HG03175 (cell line): ENCODE measurements at regions not wholly inside any gene's neighbourhood (a gene's known extent, or its start where the extent isn't known, plus 50 kb on each side); places are given as distances from the start of the nearest gene placed in this dataset.

Source experiments
- ATAC-seq: cut with Tn5 transposase; IDR thresholded peaks from one replicate; pipeline ENCODE4 v1.9.1; 2021; ENCODE audit warnings: mild to moderate bottlenecking, moderate library complexity; ENCODE audit not compliant: unreplicated experiment

GRCh38 chr7:123401295-123401694 is 133.1 kb downstream of the IQUB start:
- ATAC-seq: no peak

DNA sequence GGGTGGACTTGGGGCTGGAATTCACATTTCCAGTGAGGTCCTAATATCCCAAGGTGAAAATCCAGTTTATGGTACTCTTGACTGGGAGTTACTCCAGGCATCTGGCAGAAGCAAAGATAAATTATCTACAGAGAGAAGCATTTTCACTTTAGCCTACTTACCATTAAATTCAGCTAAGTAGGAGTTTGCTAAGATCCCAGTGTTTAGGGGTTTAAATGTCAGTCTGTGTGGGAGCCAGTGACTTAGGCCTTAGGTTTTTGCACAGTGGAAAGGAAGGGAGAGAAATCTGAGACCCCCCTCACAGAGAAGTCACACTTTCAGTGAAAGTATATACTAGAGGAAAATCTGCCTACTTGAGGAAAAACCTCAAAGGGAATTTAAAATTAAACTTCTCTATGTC is 134.2 kb downstream of the IQUB start:
- no peak for ATAC-seq

- ATAC-seq: no peak
Observed at GRCh38 chr7:123398921-123399320, 135.5 kb downstream of the IQUB start.

DNA sequence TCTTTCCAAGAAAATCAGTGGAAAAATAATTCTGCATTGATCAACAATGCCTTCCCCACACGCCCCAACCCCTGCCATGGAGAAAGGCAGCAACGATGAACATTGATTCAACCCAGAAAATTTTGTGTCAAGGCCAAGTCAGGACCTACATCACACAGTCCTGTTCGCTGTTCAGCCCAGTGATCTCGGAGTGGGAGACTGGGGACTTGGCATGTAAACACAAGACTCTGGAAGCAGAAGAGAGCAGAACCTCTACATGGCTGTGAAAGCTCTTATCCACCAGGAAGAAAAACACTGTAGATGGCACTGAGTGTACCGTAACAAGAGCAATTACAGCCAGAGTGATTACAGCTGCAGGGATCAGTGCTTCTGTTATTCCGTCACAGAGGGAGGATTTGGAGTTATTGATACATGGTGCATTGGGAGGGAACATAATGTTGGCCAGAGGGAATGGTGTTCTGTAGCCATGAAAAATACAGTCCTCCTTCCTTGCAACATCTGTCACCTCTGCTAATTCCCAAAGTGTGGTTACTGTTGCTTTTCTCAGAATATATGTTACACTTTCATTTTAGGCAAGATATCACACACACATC is 136.6 kb downstream of the IQUB start:
- no peak for ATAC-seq

DNA sequence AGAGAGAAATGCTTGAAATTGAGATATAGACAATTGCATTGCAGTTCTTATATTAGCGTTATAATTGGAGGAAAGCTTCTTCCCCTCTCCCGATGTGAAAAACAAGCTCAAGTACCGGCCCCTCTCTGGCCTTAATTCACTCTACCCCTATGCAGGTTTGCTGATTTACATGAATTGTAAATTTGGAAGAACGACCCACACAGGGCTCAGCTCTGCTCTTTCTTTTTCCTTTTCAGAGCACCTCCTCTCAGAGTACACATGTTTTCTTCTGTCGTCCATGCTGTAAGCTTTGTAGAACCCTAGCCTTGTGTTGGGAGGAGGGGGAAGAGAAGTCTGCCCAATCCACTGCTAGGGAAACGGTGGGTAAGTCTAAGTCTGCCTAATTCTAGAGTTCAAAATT is 140.8 kb downstream of the IQUB start:
- no peak for ATAC-seq

DNA sequence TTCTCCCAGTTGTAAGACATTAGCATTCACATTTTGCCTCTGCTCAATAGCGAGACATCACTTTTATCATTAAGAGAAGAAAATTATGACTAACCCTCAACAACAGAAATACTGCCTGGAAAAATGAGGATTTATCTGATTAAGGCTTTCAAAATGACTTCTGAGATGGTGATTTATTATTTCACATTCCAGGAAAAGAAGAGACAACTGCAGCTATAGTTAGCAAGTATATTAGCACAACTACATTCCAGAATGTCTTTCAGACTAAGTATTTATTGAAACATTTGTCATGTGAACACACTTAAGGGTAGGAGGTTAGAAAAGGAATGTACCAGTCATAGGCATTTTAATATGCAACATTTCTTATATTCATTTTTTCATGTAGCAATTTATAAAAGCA is 162.0 kb downstream of the IQUB start:
- no peak for ATAC-seq

GRCh38 chr7:123367484-123368122 is 166.8 kb downstream of the IQUB start:
- peak; percentile 94 for ATAC-seq

DNA sequence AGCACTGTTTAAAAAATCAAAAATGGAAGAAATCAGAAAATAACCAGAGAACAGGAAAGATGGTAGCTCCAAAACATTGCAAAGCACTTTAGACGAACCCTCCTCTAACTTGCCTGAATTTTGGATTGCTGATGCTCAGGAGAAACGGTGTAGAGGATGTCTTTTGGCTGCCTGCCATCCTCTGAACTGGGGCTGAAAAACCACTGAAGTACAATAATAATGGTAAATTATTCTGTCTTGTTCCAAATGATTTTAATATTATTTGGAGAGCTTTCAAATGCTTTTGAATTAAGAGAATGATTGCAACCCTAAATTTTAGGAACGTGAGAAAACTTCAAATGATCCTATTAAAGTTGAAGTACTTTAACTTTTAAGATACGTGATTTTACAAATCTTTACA is 167.3 kb upstream of the SLC13A1 start:
- ATAC-seq: no peak

DNA sequence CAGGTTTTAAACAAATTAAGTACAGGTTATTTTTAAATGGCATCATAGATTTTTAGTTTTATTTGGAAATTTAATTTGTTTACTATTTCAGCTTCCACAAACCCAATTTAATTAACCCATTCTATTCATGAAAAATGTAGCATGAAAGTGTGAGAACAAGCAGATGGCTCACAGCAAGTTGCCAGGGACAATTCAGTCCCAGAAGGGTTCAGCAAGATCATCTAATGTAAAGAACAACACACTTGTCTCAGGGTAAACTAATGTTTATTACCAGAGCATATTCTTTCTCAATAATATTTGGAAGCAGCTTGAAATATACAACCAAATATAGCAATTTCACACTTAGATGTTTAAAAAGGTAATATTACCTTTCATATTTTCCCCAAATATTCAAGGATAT is 166.9 kb upstream of the SLC13A1 start:
- no peak for ATAC-seq

DNA sequence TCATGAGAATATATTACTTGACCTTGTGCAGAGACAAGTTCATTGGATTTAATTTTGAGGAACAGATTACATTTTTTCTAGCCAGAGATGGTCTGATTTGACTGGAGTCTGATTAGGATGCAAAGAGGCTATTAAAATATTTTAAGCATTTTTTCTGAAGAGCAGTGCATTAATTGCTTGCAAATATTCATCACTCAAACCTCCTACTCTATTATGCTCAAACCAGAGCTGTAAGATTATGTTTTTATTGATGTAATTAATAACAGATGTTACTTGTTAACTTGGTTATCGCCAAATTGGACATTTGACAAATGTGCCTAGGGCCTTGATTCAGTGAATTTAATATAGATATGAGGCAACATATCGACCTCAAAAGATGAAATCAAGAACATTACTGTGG is 160.9 kb upstream of the SLC13A1 start:
- ATAC-seq: no peak

- peak; percentile 64 for ATAC-seq
Observed at GRCh38 chr7:123355576-123356190, 155.9 kb upstream of the SLC13A1 start.

- no peak for ATAC-seq
Observed at GRCh38 chr7:123352973-123353372, 153.2 kb upstream of the SLC13A1 start.

DNA sequence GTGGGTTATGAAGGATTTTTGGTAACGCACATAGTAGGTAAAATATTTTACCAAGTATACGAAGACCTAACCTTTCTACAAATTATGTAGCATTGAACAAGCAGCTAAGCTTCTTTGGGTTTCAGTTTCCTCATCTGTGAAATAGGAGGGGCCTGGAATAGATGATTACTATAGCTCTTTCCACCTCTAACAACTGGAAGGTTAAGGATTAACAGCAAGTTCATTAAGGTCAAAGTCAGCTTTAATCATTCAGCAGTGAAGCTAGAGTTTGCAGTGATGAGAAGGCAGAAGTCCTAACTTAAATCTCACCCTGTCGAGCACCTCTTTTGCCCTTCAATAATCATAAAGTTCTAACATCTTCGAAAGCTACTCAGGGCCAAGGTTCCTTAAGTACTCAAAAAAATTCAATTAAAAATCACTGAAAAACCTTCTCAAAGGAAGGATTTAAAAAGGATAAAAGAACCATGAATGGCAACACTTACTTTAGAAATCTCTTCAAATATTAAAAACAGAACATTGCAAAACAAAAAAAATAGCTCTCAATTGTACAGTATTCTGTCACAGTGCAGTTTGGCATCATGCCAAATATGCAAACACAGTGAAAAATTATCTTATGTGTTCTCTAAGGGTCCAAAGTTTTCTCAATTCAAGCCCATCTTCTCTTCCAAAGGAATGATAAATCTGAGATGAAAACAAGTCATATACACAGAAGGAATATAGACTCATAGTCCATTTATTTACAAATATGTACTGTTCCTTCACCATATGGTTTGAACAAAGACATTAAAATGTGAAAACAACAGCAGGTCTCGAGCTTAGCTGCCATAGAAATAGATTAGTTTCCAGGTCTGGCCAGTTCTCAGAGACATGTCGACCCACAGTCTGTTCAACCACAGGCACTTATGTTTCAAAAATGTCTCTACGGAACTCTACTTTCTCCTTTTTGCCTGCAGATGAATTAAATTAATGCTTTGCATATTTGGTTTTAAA is 152.0 kb upstream of the SLC13A1 start:
- no peak for ATAC-seq

DNA sequence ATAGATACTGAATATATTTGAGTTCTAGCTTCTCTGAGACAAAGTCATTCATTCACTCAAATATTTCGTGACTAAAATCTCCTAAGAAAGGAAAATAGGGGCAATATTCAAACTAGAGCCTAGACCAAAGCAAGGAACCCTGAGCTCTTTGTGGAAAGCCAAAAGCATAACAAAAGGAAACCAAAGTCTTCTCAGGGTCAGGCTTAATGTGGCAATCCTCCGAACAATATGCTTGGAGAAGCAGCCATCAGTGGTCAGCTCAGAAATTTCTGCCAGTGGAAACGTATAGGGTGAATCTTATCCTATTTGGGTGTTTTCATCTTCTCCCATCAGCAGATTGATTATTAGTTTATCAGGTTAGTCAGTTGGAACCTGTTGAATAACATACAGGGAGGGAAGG is 151.3 kb upstream of the SLC13A1 start:
- no peak for ATAC-seq

DNA sequence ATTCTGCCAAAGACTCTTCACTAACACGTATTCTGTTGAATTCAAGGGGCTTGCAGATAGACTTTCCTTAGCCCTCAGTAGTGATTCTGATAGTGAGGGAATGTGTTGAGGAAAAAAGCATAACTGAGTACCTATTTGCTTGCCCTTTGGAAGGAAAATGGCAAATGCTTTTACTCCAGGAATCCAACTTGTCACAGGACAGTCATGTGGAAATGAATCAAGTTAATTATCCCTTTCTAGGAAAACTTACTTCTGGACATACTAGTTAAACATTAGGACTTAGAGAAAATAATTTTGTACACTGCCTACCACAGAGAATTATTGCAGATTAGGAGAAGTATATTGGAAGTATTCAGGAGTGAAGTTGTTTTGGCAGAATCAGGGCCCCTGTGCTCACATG is 148.9 kb upstream of the SLC13A1 start:
- ATAC-seq: no peak

DNA sequence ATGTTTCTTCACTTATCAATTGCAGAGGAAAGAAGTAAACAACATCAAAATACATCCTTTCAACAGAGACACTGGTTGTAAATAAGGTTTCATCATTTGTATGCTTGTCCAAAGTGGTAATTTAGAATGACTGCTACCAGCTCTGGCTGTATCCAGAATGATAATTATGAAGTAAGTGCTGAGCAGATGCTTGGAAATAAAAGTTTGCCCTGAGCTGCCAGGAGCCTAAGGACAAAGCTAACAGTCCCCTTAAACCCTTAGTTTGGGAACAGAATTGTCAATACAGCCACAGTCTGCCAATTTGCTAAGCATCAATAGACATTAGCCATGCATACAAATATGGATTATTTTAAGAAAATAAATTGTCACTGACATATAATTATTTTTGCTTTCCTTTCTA is 147.0 kb upstream of the SLC13A1 start:
- no peak for ATAC-seq

- no peak for ATAC-seq
Observed at GRCh38 chr7:123343611-123344010, 143.8 kb upstream of the SLC13A1 start.

DNA sequence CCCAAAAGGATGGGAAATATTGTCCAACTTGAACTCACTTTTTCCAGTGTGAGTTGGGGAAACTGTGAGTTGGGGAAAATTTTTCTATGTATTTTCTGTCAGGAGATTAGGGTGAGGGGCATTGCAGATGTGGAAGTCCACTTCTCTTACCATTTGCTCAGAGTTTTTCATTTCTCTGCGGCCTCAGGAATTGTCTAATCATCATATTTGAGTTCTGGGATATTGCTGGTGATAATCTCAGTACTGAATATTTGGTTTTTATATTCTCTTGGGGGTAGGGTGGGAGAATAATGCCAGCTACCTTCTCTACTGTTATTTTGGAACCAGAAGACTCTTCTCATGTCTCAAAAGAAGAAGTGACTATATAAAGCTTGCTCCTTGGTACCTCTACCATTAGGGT is 141.3 kb upstream of the SLC13A1 start:
- ATAC-seq: no peak

DNA sequence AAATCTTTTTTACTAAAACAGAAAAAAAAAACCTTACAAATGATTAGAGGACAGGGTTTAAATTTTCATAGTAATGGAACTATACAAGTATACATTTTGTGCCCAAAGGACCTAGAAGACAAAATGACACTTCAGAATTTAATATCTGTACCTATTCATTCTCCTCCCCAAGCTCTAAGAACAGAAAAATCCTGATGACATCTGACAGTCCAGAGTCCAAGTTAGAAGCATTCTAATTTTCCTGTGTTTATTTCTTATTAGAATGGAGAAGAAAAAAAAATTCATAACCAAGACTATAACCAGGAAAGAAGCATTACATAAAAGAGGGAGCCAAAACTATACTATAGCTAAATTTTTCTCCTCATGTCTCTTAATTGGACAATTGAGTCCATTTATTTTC is 138.9 kb upstream of the SLC13A1 start:
- no peak for ATAC-seq

GRCh38 chr7:123329988-123330643 is 130.3 kb upstream of the SLC13A1 start:
- no peak for ATAC-seq

GRCh38 chr7:123327661-123328060 is 127.9 kb upstream of the SLC13A1 start:
- ATAC-seq: no peak
